ENCODE measurements at regions not wholly inside any gene's neighbourhood (a gene's known extent, or its start where the extent isn't known, plus 50 kb on each side); places are given as distances from the start of the nearest gene placed in this dataset.

GRCh38 chr10:108000365-108000764 lies 835.9 kb upstream of the SORCS1 start:
- Histone ChIP-seq H3K18ac (ENCODE audit: extremely low read depth, low read length) (no peak overlapping the region), H2BK5ac (ENCODE audit: low read depth, low read length) (no peak overlapping the region), H2BK120ac (replicated peaks; ENCODE audit: low read depth, low read length) (no peak overlapping the region), H2BK12ac (ENCODE audit: low read depth, low read length) (no peak overlapping the region), H3K79me2 (ENCODE audit: control insufficient read depth in 1 of 2, insufficient read depth in 2 of 2, low read length in 2 of 2) (no peaks in the 10 kb centered on the region), H3K27ac (ENCODE audit: low read depth, low read length) (no peak overlapping the region), H3K14ac (ENCODE audit: insufficient read length) (no peak overlapping the region), H3K23ac (ENCODE audit: insufficient read length) (no peak overlapping the region), H2AK5ac (ENCODE audit: low read depth, low read length) (no peak overlapping the region), H3K56ac (replicated peaks; ENCODE audit: insufficient read length, low read depth, low read length) (no peak overlapping the region), H2BK20ac (ENCODE audit: low read length) (no peak overlapping the region), H3K9me3 (ENCODE audit: insufficient read depth in 2 of 2, low read depth in 1 of 2, low read length in 1 of 2) (no peaks in the 10 kb centered on the region), H4K20me1 (replicated peaks in 1 of 2; ENCODE audit: control insufficient read depth in 1 of 2, insufficient read depth in 2 of 2, low read length in 2 of 2) (no peaks in the 10 kb centered on the region), H3K23me2 (ENCODE audit: low read depth, low read length) (no peaks in the 10 kb centered on the region), H2AFZ (ENCODE audit: low read length) (no peak overlapping the region), H3K79me1 (ENCODE audit: low read depth, low read length) (no peaks in the 10 kb centered on the region), H4K8ac (ENCODE audit: extremely low read depth, insufficient read depth, low read length) (no peak overlapping the region), H4K91ac (replicated peaks; ENCODE audit: insufficient read length, low read length) (no peak overlapping the region), H2BK15ac (ENCODE audit: low read length) (no peak overlapping the region), H4K5ac (ENCODE audit: insufficient read length, low read depth, low read length) (no peak overlapping the region), H3K4me3 (ENCODE audit: extremely low read depth in 1 of 4, insufficient read depth in 2 of 4, low read depth in 3 of 4, low read length in 4 of 4) (no peak overlapping the region), H3K4me1 (replicated peaks in 1 of 4; ENCODE audit: control insufficient read depth in 3 of 4, insufficient read depth in 4 of 4, low read length in 3 of 4) (no peaks in the 10 kb centered on the region), H3K36me3 (ENCODE audit: control insufficient read depth in 2 of 4, insufficient read depth in 4 of 4, low read length in 3 of 4) (no peaks in the 10 kb centered on the region), H3K27me3 (replicated peaks in 1 of 4; ENCODE audit: control insufficient read depth in 3 of 4, extremely low read depth in 1 of 4, insufficient read depth in 3 of 4, low read length in 3 of 4) (peaks cover 0 to 2% (median 0%) of the 10 kb centered on the region in 4 experiments; a peak in 1 of 7 replicates), H3K4me2 (ENCODE audit: insufficient read depth in 1 of 2, low read depth in 2 of 2, low read length in 2 of 2) (no peak overlapping the region), H3K4ac (replicated peaks; ENCODE audit: insufficient read length, low read depth, low read length) (no peak overlapping the region), H3K9ac (replicated peaks in 1 of 4; ENCODE audit: extremely low read depth in 1 of 4, low read depth in 3 of 4, low read length in 3 of 4) (no peak overlapping the region)
- ChIA-PET POLR2A (ENCODE audit: partially characterized antibody) (no interaction called here), CTCF (ENCODE audit: partially characterized antibody) (no interaction called here)
- DNase-seq (ENCODE audit: low read depth in 1 of 2, low spot score in 2 of 2) (no peak), FAIRE-seq (no peak)
- TF ChIP-seq ATF2 (IDR thresholded peaks at IDR 0.05; ENCODE audit: low read length) = no peak
- no peak for TF ChIP-seq POU5F1 (IDR thresholded peaks at IDR 0.05; ENCODE audit: low read depth, low read length)
- no peak for TF ChIP-seq SP1 (IDR thresholded peaks at IDR 0.05; ENCODE audit: low read depth, low read length)
- no peak for TF ChIP-seq CHD1 (IDR thresholded peaks at IDR 0.05; ENCODE audit: low read depth, low read length)
- TF ChIP-seq KDM4A (IDR thresholded peaks at IDR 0.05; ENCODE audit: low read depth, low read length, severe bottlenecking) = no peak
- no peak for TF ChIP-seq FOSL1 (IDR thresholded peaks at IDR 0.05; ENCODE audit: insufficient read depth, low read depth, low read length)
- TF ChIP-seq CHD2 (IDR thresholded peaks at IDR 0.05; ENCODE audit: low read length) = no peak
- TF ChIP-seq SUZ12 (IDR thresholded peaks at IDR 0.05; ENCODE audit: low read length) = no peak
- TF ChIP-seq JUND (IDR thresholded peaks at IDR 0.05; ENCODE audit: low read length) = no peak
- no peak for TF ChIP-seq TBP (IDR thresholded peaks at IDR 0.05; ENCODE audit: low read depth, low read length)
- WGBS, 2 experiments (ENCODE audit: extremely low coverage in 1 of 2, insufficient coverage in 1 of 2, insufficient read length in 1 of 2, insufficient replicate concordance in 2 of 2, low coverage in 1 of 2, low lambda C conversion rate in 2 of 2, missing lambda C conversion rate in 1 of 2) = 93% methylated on average over 1 of the region's 1 CpG; no CpG with 5 or more reads in 1 of the 2 experiments
